GM23338 (cell line): ENCODE measurements at regions not wholly inside any gene's neighbourhood (a gene's known extent, or its start where the extent isn't known, plus 50 kb on each side); places are given as distances from the start of the nearest gene placed in this dataset.
"Not testable (repeated sequence)": the region's sequence is repeated elsewhere in the genome, so short reads cannot be mapped to it uniquely, and the experiment has no call there.

Experiments
- ATAC-seq: fragments of 200-7000 bp; cut with Tn5 transposase; 3 replicates; pipeline ENCODE4 v1.9.1; 2020
- DNase-seq: peaks from one replicate; pipeline ENCODE4 v3.0.0-alpha.2; 2015; ENCODE audit warnings: low spot score
- H2AFZ ChIP-seq: fragments of 200-600 bp; sonication (generic); 2 replicates; pipeline ENCODE4 v1.8.0; 2016; ENCODE audit warnings: antibody characterized with exemption, mild to moderate bottlenecking, moderate library complexity
- H3F3A ChIP-seq: fragments of 200-600 bp; sonication (generic); replicated peaks from 2 replicates; pipeline ENCODE4 v1.8.0; 2017; ENCODE audit warnings: antibody characterized with exemption, mixed run types, low read depth
- H3K27ac ChIP-seq: fragments of 200-600 bp; sonication (generic); 2 replicates; pipeline ENCODE4 v1.6.1; 2016; ENCODE audit warnings: low read depth
- H3K27me3 ChIP-seq: fragments of 200-600 bp; sonication (generic); 2 replicates; pipeline ENCODE4 v1.8.0; 2016; ENCODE audit warnings: mild to moderate bottlenecking, mixed run types, moderate library complexity; ENCODE audit not compliant: insufficient read depth
- H3K36me3 ChIP-seq: fragments of 200-600 bp; sonication (generic); 2 replicates; pipeline ENCODE4 v1.8.0; 2016; ENCODE audit warnings: mild to moderate bottlenecking; ENCODE audit not compliant: insufficient read depth
- H3K4me1 ChIP-seq: fragments of 200-600 bp; sonication (generic); 2 replicates; pipeline ENCODE4 v1.8.0; 2016; ENCODE audit warnings: mild to moderate bottlenecking, moderate library complexity; ENCODE audit not compliant: insufficient read depth
- H3K4me2 ChIP-seq: fragments of 200-600 bp; sonication (generic); 2 replicates; pipeline ENCODE4 v1.7.1; 2017; ENCODE audit warnings: mixed run types
- H3K4me3 ChIP-seq: fragments of 200-600 bp; sonication (generic); 2 replicates; pipeline ENCODE4 v1.6.1; 2016; ENCODE audit warnings: mixed run types
- H3K79me2 ChIP-seq: fragments of 200-600 bp; sonication (generic); replicated peaks from 2 replicates; pipeline ENCODE4 v1.8.0; 2017; ENCODE audit warnings: mild to moderate bottlenecking; ENCODE audit not compliant: insufficient read depth
- H3K9me2 ChIP-seq: fragments of 200-600 bp; sonication (generic); 2 replicates; pipeline ENCODE4 v1.8.0; 2017; ENCODE audit not compliant: insufficient read depth
- H4K20me1 ChIP-seq: fragments of 200-600 bp; sonication (generic); replicated peaks from 2 replicates; pipeline ENCODE4 v1.8.0; 2017; ENCODE audit warnings: mild to moderate bottlenecking; ENCODE audit not compliant: insufficient read depth
- H3K27ac Mint-ChIP-seq: 2 replicates; pipeline ENCODE4 v1.8.0; 2020; ENCODE audit warnings: inconsistent platforms, mild to moderate bottlenecking, moderate library complexity, mixed read lengths
- H3K27me3 Mint-ChIP-seq: 3 replicates; pipeline ENCODE4 v1.8.0; 2022; ENCODE audit warnings: low read depth, mild to moderate bottlenecking, moderate library complexity, mixed read lengths, inconsistent platforms; ENCODE audit not compliant: insufficient read depth, poor library complexity
- H3K36me3 Mint-ChIP-seq: 3 replicates; pipeline ENCODE4 v1.8.0; 2021; ENCODE audit warnings: low read depth, mild to moderate bottlenecking, inconsistent platforms, moderate library complexity, mixed read lengths
- H3K4me1 Mint-ChIP-seq: 3 replicates; pipeline ENCODE4 v1.8.0; 2020; ENCODE audit warnings: mild to moderate bottlenecking, inconsistent platforms, mixed read lengths
- H3K4me3 Mint-ChIP-seq: 3 replicates; pipeline ENCODE4 v1.8.0; 2021; ENCODE audit warnings: moderate library complexity, mild to moderate bottlenecking, inconsistent platforms, mixed read lengths
- H3K9me3 Mint-ChIP-seq: 3 replicates; pipeline ENCODE4 v1.8.0; 2020; ENCODE audit warnings: moderate library complexity, mild to moderate bottlenecking, inconsistent platforms, mixed read lengths
- CREB1 ChIP-seq: fragments of 250-450 bp; sonication (Bioruptor Pico); IDR thresholded peaks from 2 replicates; pipeline ENCODE4 v1.5.0; 2020; ENCODE audit warnings: low read depth, mild to moderate bottlenecking, moderate library complexity
- ETS1 ChIP-seq: IDR thresholded peaks from 2 replicates; pipeline ENCODE4 v1.6.1; 2016; ENCODE audit warnings: antibody characterized with exemption
- EZH2phosphoT487 ChIP-seq: fragments of 200-600 bp; sonication (generic); IDR thresholded peaks from one replicate; pipeline ENCODE4 v1.8.1; 2018; ENCODE audit warnings: antibody characterized with exemption; ENCODE audit not compliant: unreplicated experiment
- JUNB ChIP-seq: IDR thresholded peaks from one replicate; pipeline ENCODE4 v1.6.1; 2016; ENCODE audit warnings: antibody characterized with exemption; ENCODE audit not compliant: unreplicated experiment
- NANOG ChIP-seq: IDR thresholded peaks from 2 replicates; pipeline ENCODE4 v1.6.1; 2016; ENCODE audit warnings: antibody characterized with exemption, borderline replicate concordance
- POLR2AphosphoS5 ChIP-seq: IDR thresholded peaks from 2 replicates; pipeline ENCODE4 v1.6.1; 2016; ENCODE audit warnings: antibody characterized with exemption, low read depth
- STAT1 ChIP-seq: IDR thresholded peaks from one replicate; pipeline ENCODE4 v1.6.1; 2016; ENCODE audit warnings: antibody characterized with exemption; ENCODE audit not compliant: unreplicated experiment
- ZNF114 ChIP-seq: fragments of 250-450 bp; sonication (Bioruptor Pico); IDR thresholded peaks from 2 replicates; pipeline ENCODE4 v1.5.0; 2020; ENCODE audit warnings: mild to moderate bottlenecking, moderate library complexity
- ZNF331 ChIP-seq: fragments of 250-450 bp; sonication (Bioruptor Pico); IDR thresholded peaks from 2 replicates; pipeline ENCODE4 v1.5.0; 2020; ENCODE audit warnings: low read depth, mild to moderate bottlenecking, moderate library complexity
- TF ChIP-seq, protein P1 (sequence below), 2 experiments: fragments of 200-600 bp in 1 of 2; sonication (generic) in 1 of 2; conservative IDR thresholded peaks; 2 replicates each; pipeline versions ENCODE4 v1.5.1 to v1.6.1; 2016 to 2017; ENCODE audit warnings: antibody characterized with exemption in 2 of 2, low read depth in 2 of 2, mild to moderate bottlenecking in 2 of 2, moderate library complexity in 1 of 2

DNA sequence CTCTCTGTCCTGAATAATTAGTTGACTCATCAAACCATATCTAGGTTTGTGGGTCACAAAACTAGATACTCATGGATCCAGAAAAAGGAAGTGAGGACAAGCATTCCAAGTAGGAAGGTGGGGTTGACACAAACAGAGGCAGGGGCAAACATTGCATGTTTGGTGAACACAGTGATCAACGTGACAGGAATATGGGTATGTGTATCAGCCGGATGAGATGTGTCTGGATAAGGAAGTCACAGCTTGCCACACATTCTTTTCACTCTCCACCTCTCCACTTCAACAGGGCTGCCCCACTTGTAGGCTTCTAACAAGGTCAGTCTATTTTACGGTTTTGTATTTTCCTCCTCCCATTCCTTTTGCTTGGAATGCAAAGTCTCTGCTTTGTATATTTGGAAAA lies 319.0 kb downstream of the CYRIA start:
- Histone ChIP-seq H3K9me2 (0 out of 2 replicates have a peak, but pooled peaks cover 5% of the 10 kb centered on the region), H2AFZ (no peak overlapping the region), H3K4me2 (no peak overlapping the region), H3K4me1 (no peaks in the 10 kb centered on the region), H3F3A (no peaks in the 10 kb centered on the region), H3K4me3 (no peak overlapping the region), H3K36me3 (no peaks in the 10 kb centered on the region), H3K27me3 (no peaks in the 10 kb centered on the region), H4K20me1 (no peaks in the 10 kb centered on the region), H3K27ac (no peak overlapping the region), H3K79me2 (no peaks in the 10 kb centered on the region)
- Mint-ChIP-seq H3K9me3 (peaks cover 17% of the 10 kb centered on the region), H3K4me3 (no peak overlapping the region), H3K36me3 (peaks cover 16% of the 10 kb centered on the region; the same call in 2 of the 3 replicates), H3K4me1 (peaks cover 5% of the 10 kb centered on the region; the same call in 1 of the 3 replicates), H3K27me3 (peaks cover 4% of the 10 kb centered on the region), H3K27ac (no peak overlapping the region)
- ATAC-seq (no peak), DNase-seq (no peak)
- TF ChIP-seq JUNB (no peak), ZNF114 (CRISPR knock-in tag) (no peak), STAT1 (no peak), NANOG (no peak), ETS1 (no peak), ZNF331 (CRISPR knock-in tag) (no peak), EZH2phosphoT487 (no peak)
- TF ChIP-seq, protein P1, sequence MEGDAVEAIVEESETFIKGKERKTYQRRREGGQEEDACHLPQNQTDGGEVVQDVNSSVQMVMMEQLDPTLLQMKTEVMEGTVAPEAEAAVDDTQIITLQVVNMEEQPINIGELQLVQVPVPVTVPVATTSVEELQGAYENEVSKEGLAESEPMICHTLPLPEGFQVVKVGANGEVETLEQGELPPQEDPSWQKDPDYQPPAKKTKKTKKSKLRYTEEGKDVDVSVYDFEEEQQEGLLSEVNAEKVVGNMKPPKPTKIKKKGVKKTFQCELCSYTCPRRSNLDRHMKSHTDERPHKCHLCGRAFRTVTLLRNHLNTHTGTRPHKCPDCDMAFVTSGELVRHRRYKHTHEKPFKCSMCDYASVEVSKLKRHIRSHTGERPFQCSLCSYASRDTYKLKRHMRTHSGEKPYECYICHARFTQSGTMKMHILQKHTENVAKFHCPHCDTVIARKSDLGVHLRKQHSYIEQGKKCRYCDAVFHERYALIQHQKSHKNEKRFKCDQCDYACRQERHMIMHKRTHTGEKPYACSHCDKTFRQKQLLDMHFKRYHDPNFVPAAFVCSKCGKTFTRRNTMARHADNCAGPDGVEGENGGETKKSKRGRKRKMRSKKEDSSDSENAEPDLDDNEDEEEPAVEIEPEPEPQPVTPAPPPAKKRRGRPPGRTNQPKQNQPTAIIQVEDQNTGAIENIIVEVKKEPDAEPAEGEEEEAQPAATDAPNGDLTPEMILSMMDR (conservative IDR thresholded peaks at IDR 0.05; ENCODE audit: low read depth in 2 of 2) = no peak

DNA sequence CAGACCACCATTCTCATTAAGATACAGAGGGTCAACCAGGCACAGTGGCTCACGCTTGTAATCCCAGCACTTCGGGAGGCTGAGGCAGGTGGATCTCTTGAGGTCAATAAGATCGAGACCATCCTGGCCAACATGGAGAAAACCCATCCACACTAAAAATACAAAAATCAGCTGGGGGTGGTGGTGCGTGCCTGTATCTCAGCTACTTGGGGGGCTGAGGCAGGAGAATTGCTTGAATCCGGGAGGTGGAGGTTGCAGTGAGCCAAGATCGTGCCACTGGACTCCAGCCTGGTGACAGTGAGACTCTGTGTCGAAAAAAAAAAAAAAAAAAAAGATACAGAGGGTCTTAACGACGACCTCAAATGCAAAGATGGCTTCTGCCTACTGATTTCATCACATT lies 320.4 kb downstream of the CYRIA start:
- not testable (repeated sequence) for H3K9me2 ChIP-seq, H3K9me3 Mint-ChIP-seq, H3K27ac ChIP-seq, H3K79me2 ChIP-seq, H3K4me2 ChIP-seq, H3K27ac Mint-ChIP-seq, H3K27me3 ChIP-seq, H3K4me3 Mint-ChIP-seq, H3F3A ChIP-seq, H2AFZ ChIP-seq, ATAC-seq, H3K36me3 Mint-ChIP-seq, H4K20me1 ChIP-seq, H3K4me1 Mint-ChIP-seq, H3K4me1 ChIP-seq, H3K36me3 ChIP-seq, H3K4me3 ChIP-seq, H3K27me3 Mint-ChIP-seq, DNase-seq

DNA sequence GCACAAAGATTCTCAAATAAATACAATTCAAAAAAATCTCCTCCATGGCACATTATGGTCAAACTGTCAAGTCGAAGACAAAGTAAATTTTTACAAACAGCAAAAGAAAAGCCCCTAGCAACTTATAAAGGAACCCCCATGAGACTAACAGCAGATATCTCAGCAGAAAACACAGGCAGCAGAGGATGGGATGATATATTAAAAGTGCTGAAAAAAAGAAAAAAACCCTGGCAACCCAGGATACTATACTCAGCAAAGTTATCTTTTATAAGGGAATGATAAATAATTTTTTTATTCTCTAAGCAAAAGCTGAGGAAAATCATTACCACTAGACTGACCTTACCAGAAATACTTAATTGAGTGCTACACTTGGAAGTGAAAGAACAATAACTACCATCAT lies 326.4 kb downstream of the CYRIA start:
- H3K9me3 Mint-ChIP-seq = peaks cover 8% of the 10 kb centered on the region; the same call in 2 of the 3 replicates
- H3K4me1 Mint-ChIP-seq = peaks cover 5% of the 10 kb centered on the region; the same call in 2 of the 3 replicates
- Histone ChIP-seq H3K9me2 (0 out of 2 replicates have a peak, but pooled peaks cover 5% of the 10 kb centered on the region), H2AFZ (no peak overlapping the region), H3F3A (no peaks in the 10 kb centered on the region), H3K27me3 (no peaks in the 10 kb centered on the region), H3K79me2 (no peaks in the 10 kb centered on the region), H3K36me3 (no peaks in the 10 kb centered on the region), H4K20me1 (no peaks in the 10 kb centered on the region), H3K4me3 (no peak overlapping the region), H3K4me1 (peaks cover 8% of the 10 kb centered on the region; the same call in 1 of the 2 replicates), H3K4me2 (no peak overlapping the region), H3K27ac (no peak overlapping the region)
- ATAC-seq (no peak), DNase-seq (no peak)
- H3K36me3 Mint-ChIP-seq = peaks cover 5% of the 10 kb centered on the region; the same call in 1 of the 3 replicates
- H3K4me3 Mint-ChIP-seq = no peak overlapping the region
- no peaks in the 10 kb centered on the region for H3K27me3 Mint-ChIP-seq
- no peak overlapping the region for H3K27ac Mint-ChIP-seq
- TF ChIP-seq EZH2phosphoT487 (no peak), ZNF331 (CRISPR knock-in tag) (no peak), STAT1 (no peak), POLR2AphosphoS5 (no peak), ZNF114 (CRISPR knock-in tag) (no peak), CREB1 (no peak), JUNB (no peak), NANOG (no peak), ETS1 (no peak)
- TF ChIP-seq, protein P1 (conservative IDR thresholded peaks at IDR 0.05; ENCODE audit: low read depth in 2 of 2) = no peak
